Mammary epithelial cell (primary cell): ENCODE measurements at regions not wholly inside any gene's neighbourhood (a gene's known extent, or its start where the extent isn't known, plus 50 kb on each side); places are given as distances from the start of the nearest gene placed in this dataset.

ENCODE experiments used
- EZH2 ChIP-seq: IDR thresholded peaks from 2 replicates; pipeline ENCODE4 v1.6.1; 2012; ENCODE audit warnings: low read length, inconsistent platforms, borderline replicate concordance
- TF ChIP-seq, protein P1 (sequence below), 2 donors: IDR thresholded peaks in 1 of 2; conservative IDR thresholded peaks in 1 of 2; 2 replicates each; pipeline ENCODE4 v1.5.1; 2011 to 2012; ENCODE audit warnings: inconsistent platforms in 2 of 2, low read length in 2 of 2, mild to moderate bottlenecking in 2 of 2, control low read depth in 1 of 2, low read depth in 1 of 2; ENCODE audit not compliant: insufficient read depth in 1 of 2; ENCODE audit errors: extremely low read depth in 1 of 2

DNA sequence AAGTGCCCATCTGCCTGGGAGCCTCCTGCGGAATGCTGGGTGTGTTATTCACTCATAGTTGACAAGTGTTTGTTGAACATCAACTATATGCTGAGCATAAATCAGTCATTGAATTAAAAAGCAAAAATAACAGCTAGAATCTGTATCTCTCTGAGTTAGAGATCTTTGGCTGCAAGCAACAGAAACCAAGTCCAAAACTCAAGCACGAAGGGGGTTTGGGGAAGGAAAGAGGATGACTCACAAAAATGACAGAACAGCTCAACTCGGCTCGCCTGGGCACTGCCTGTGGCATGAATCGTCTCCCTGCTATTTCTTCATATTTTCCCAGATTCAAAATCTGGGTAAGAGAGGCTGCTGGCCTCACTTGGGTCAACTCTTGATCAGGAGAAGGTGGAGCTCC is 72.6 kb upstream of the NCOR2 start:
- TF ChIP-seq, protein P1, sequence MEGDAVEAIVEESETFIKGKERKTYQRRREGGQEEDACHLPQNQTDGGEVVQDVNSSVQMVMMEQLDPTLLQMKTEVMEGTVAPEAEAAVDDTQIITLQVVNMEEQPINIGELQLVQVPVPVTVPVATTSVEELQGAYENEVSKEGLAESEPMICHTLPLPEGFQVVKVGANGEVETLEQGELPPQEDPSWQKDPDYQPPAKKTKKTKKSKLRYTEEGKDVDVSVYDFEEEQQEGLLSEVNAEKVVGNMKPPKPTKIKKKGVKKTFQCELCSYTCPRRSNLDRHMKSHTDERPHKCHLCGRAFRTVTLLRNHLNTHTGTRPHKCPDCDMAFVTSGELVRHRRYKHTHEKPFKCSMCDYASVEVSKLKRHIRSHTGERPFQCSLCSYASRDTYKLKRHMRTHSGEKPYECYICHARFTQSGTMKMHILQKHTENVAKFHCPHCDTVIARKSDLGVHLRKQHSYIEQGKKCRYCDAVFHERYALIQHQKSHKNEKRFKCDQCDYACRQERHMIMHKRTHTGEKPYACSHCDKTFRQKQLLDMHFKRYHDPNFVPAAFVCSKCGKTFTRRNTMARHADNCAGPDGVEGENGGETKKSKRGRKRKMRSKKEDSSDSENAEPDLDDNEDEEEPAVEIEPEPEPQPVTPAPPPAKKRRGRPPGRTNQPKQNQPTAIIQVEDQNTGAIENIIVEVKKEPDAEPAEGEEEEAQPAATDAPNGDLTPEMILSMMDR (conservative IDR thresholded peaks at IDR 0.05 in 1 of 2, IDR thresholded peaks at IDR 0.05 in 1 of 2; ENCODE audit: extremely low read depth in 1 of 2, insufficient read depth in 1 of 2, low read depth in 1 of 2, low read length in 2 of 2), result no peak
- no peak for TF ChIP-seq EZH2
